ENCODE measurements at regions not wholly inside any gene's neighbourhood (a gene's known extent, or its start where the extent isn't known, plus 50 kb on each side); places are given as distances from the start of the nearest gene placed in this dataset.

GRCh38 chr16:54353097-54353496, 66.5 kb upstream of the IRX3 start:
- DNase-seq, result no peak

GRCh38 chr16:54351171-54351570, 64.6 kb upstream of the IRX3 start:
- DNase-seq, result no peak

- DNase-seq, result no peak
Observed at GRCh38 chr16:54347961-54348360, 61.4 kb upstream of the IRX3 start.

- DNase-seq, result no peak
Observed at GRCh38 chr16:54346041-54346440, 59.5 kb upstream of the IRX3 start.

- no peak for DNase-seq
Observed at GRCh38 chr16:54344646-54345630, 58.4 kb upstream of the IRX3 start.

GRCh38 chr16:54342966-54343365, 56.4 kb upstream of the IRX3 start:
- no peak for DNase-seq

- DNase-seq, result no peak
Observed at GRCh38 chr16:54341892-54342776, 55.5 kb upstream of the IRX3 start.

- no peak for DNase-seq
Observed at GRCh38 chr16:54340531-54340930, 53.9 kb upstream of the IRX3 start.

- no peak for DNase-seq
Observed at GRCh38 chr16:54336631-54337204, 50.1 kb upstream of the IRX3 start.

Measured in NCI-H187 (cell line).